ENCODE measurements at regions not wholly inside any gene's neighbourhood (a gene's known extent, or its start where the extent isn't known, plus 50 kb on each side); places are given as distances from the start of the nearest gene placed in this dataset.

DNA sequence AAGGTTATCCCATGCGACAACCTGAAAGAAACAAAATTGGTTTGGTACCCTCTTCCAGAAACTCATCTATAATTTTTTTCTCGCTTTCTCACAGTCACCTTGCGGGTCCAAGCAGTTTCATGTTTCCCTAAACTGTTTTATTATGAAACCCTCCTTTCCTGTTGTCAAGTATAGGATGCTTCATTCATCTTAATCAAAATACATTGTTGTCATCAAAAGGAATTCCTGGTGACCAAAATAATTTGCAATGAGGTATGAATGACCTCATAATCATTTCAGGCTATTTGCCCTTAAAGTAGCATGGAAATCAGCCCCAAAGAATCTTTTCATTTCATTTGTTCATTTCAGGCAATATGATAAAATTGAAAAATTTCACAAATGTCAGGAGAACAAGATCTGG, 503.0 kb downstream of the SPATA31D1 start:
- H3K36me3 ChIP-seq (ENCODE audit: low read depth), result no peaks in the 10 kb centered on the region
- no peak for ATAC-seq (ENCODE audit: low read depth)
- H3K27ac ChIP-seq (ENCODE audit: poor library complexity, severe bottlenecking), result no peak overlapping the region
- H3K4me1 ChIP-seq (ENCODE audit: insufficient read depth, poor library complexity, severe bottlenecking), result peaks cover 17% of the 10 kb centered on the region
- no peaks in the 10 kb centered on the region for H3K9me3 ChIP-seq (ENCODE audit: severe bottlenecking)
- no peak for DNase-seq (ENCODE audit: low spot score)
- TF ChIP-seq, protein P1, sequence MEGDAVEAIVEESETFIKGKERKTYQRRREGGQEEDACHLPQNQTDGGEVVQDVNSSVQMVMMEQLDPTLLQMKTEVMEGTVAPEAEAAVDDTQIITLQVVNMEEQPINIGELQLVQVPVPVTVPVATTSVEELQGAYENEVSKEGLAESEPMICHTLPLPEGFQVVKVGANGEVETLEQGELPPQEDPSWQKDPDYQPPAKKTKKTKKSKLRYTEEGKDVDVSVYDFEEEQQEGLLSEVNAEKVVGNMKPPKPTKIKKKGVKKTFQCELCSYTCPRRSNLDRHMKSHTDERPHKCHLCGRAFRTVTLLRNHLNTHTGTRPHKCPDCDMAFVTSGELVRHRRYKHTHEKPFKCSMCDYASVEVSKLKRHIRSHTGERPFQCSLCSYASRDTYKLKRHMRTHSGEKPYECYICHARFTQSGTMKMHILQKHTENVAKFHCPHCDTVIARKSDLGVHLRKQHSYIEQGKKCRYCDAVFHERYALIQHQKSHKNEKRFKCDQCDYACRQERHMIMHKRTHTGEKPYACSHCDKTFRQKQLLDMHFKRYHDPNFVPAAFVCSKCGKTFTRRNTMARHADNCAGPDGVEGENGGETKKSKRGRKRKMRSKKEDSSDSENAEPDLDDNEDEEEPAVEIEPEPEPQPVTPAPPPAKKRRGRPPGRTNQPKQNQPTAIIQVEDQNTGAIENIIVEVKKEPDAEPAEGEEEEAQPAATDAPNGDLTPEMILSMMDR (IDR thresholded peaks at IDR 0.05; ENCODE audit: poor library complexity, severe bottlenecking), result no peak
- H3K27me3 ChIP-seq (ENCODE audit: insufficient read depth, poor library complexity, severe bottlenecking), result no peaks in the 10 kb centered on the region
- H3K4me3 ChIP-seq (ENCODE audit: severe bottlenecking), result no peak overlapping the region

DNA sequence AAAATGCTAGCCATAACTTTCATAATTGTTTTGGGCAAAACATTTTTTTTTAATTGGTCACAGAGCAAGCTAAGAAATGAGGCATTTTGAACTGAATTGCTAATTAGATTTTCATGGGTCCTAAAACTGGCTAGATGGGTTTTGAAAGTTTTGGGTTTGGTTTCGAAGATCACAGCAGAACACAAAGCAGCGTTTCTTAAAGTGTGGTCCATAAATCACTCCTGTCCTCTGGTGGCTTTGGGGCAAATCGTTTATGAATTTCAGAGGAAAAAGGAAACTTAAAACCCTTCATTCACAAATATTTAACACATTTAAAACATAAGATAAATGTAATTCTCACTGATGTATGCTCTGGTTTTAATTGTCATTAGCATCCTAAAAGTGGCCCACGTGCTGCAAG, 503.7 kb downstream of the SPATA31D1 start:
- TF ChIP-seq, protein P1 (IDR thresholded peaks at IDR 0.05; ENCODE audit: poor library complexity, severe bottlenecking), result no peak
- ATAC-seq (ENCODE audit: low read depth), result no peak
- H3K9me3 ChIP-seq (ENCODE audit: severe bottlenecking), result no peaks in the 10 kb centered on the region
- DNase-seq (ENCODE audit: low spot score), result no peak
- H3K27ac ChIP-seq (ENCODE audit: poor library complexity, severe bottlenecking), result no peak overlapping the region
- no peak overlapping the region for H3K4me3 ChIP-seq (ENCODE audit: severe bottlenecking)
- H3K36me3 ChIP-seq (ENCODE audit: low read depth), result no peaks in the 10 kb centered on the region
- no peaks in the 10 kb centered on the region for H3K27me3 ChIP-seq (ENCODE audit: insufficient read depth, poor library complexity, severe bottlenecking)
- H3K4me1 ChIP-seq (ENCODE audit: insufficient read depth, poor library complexity, severe bottlenecking), result peaks cover 17% of the 10 kb centered on the region

DNA sequence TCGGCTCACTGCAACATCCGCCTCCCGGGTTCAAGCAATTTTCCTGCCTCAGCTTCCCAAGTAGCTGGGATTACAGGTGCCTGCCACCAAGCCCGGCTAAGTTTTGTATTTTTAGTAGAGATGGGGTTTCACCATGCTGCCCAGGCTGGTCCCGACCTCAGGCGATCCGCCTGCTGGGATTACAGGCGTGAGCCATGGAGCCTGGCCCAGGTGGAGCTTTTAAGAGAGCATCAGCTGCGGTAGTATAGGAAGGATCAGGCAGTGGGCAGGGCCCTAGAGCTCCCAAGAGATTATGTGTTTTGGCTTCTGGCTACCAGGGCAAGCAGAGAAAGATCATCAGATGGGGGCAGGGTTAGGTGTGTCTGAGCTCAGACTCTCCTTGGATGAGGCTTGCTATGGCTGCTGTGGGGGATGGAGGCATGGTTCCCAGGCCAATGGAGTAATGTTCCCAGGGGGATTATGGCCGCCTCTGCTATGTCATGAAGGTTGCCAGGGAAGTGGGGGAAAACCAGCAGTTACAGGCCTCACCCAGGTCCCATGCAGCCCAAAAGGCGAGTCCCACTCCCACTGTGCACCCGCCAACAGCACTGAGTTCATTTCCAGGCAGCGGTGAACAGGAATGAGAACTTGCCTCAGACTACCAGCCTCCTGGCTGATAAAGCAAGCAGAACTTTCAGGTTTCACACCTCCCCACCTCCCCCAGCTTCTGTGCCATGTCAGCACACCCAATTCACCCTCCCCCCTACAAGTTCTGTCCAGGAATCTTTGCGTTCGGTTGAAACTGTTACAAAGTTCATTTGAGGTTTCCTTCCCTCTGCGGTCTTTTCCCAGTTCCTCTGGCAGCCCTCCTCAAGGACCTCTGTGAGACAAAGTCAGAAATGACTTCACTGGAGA, 507.6 kb downstream of the SPATA31D1 start:
- ATAC-seq (ENCODE audit: low read depth) (no peak), DNase-seq (ENCODE audit: low spot score) (no peak)
- Histone ChIP-seq H3K27ac (ENCODE audit: poor library complexity, severe bottlenecking) (no peak overlapping the region), H3K4me3 (ENCODE audit: severe bottlenecking) (no peak overlapping the region), H3K27me3 (ENCODE audit: insufficient read depth, poor library complexity, severe bottlenecking) (no peaks in the 10 kb centered on the region), H3K9me3 (ENCODE audit: severe bottlenecking) (no peaks in the 10 kb centered on the region), H3K36me3 (ENCODE audit: low read depth) (no peaks in the 10 kb centered on the region), H3K4me1 (ENCODE audit: insufficient read depth, poor library complexity, severe bottlenecking) (no peaks in the 10 kb centered on the region)
- TF ChIP-seq, protein P1 (IDR thresholded peaks at IDR 0.05; ENCODE audit: poor library complexity, severe bottlenecking), result no peak

DNA sequence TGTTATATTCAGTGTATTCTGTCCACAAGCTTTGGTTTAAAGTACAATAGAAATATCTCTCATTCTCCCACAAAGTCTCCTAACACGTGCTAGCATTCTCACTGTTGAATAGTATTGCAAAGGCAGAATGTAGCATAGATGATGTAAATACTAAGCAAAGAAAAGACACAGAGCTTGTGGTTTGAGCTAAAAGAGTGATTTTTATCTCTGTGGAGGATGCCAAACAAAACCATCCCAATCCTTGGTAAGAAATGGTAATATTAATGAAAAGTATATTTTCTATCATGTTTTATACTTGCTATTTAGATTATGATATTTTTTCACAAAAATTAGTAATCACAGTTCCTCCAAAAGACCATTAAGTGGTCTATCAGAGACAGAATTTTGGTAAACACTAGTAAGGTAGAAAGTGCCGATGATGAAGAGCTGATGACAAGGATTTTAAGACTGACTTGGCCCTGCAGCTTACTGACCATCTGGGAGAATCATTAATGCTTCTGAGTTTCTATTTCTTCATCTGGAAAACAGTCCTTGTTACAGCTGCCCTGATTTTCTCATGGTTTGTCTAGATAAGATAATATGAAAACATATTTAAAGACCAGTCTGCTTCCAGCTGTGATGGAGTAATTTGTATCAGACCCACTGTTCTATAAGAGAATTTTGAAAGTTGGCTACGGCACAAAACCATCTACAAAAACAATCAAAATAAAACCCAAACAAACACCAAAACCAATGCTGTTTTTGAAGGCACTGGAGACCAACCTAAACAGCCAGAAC, 510.2 kb downstream of the SPATA31D1 start:
- Histone ChIP-seq H3K4me3 (ENCODE audit: severe bottlenecking) (no peak overlapping the region), H3K36me3 (ENCODE audit: low read depth) (no peaks in the 10 kb centered on the region), H3K27me3 (ENCODE audit: insufficient read depth, poor library complexity, severe bottlenecking) (no peaks in the 10 kb centered on the region), H3K9me3 (ENCODE audit: severe bottlenecking) (no peaks in the 10 kb centered on the region), H3K27ac (ENCODE audit: poor library complexity, severe bottlenecking) (no peak overlapping the region), H3K4me1 (ENCODE audit: insufficient read depth, poor library complexity, severe bottlenecking) (no peaks in the 10 kb centered on the region)
- ATAC-seq (ENCODE audit: low read depth) (no peak), DNase-seq (ENCODE audit: low spot score) (no peak)
- TF ChIP-seq, protein P1 (IDR thresholded peaks at IDR 0.05; ENCODE audit: poor library complexity, severe bottlenecking), result no peak

All from RWPE2 (cell line).